Ascending aorta (tissue), 2 donors: ENCODE measurements at regions not wholly inside any gene's neighbourhood (a gene's known extent, or its start where the extent isn't known, plus 50 kb on each side); places are given as distances from the start of the nearest gene placed in this dataset.

Experiments
- DNase-seq, 2 donors: peaks; one replicate each; pipeline ENCODE4 v3.0.0-alpha.2; 2019; ENCODE audit warnings: low spot score in 2 of 2
- H3K27ac ChIP-seq, 2 donors: fragments of 200-600 bp; sonication (generic); one replicate each; pipeline ENCODE4 v1.5.1; 2016 to 2017; ENCODE audit warnings: mild to moderate bottlenecking in 1 of 2
- H3K27me3 ChIP-seq: fragments of 200-600 bp; sonication (generic); one replicate; pipeline ENCODE4 v1.5.1; 2017
- H3K36me3 ChIP-seq, 2 donors: fragments of 200-600 bp; sonication (generic); one replicate each; pipeline ENCODE4 v1.5.1; 2016
- H3K4me1 ChIP-seq, 2 donors: fragments of 200-600 bp; sonication (generic); one replicate each; pipeline ENCODE4 v1.5.1; 2016 to 2017; ENCODE audit warnings: mild to moderate bottlenecking in 1 of 2
- H3K4me3 ChIP-seq, 2 donors: fragments of 200-600 bp; sonication (generic); one replicate each; pipeline ENCODE4 v1.5.1; 2016 to 2017; ENCODE audit warnings: mild to moderate bottlenecking in 1 of 2
- H3K9me3 ChIP-seq, 2 donors: fragments of 200-600 bp; sonication (generic); one replicate each; pipeline ENCODE4 v1.5.1; 2016
- intact Hi-C: fragments of 100-400 bp; cut with DNase I; formaldehyde crosslinking; loops from one replicate; pipeline ENCODE4 v1.15.1; 2023
- TF ChIP-seq, protein P1 (sequence below), 3 experiments: fragments of 200-600 bp in 2 of 3; fragments of 450-650 bp in 1 of 3; sonication (generic) in 2 of 3; IDR thresholded peaks; one replicate each; pipeline ENCODE4 v1.5.1; 2016 to 2019; ENCODE audit warnings: antibody characterized with exemption in 3 of 3, mild to moderate bottlenecking in 1 of 3, moderate library complexity in 1 of 3

DNA sequence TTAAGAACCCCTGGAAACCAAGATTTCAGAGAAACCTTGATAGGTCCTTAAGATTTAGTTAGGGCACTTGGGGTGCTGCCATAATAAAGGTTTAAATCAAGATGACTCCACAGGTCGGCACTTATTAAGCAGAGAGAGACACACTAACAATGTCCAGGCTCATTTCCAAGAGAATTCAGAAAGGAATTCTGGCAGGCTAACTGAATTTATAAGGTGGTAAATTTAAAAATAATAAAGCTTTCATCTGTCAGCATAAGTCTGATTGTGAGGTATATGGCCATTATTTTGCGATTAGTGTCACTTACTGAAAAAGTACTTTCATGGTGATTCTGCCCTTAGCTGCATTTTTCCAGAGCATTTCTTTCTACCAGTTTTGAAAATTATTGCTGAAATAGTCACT, 472.7 kb downstream of the ARAP2 start:
- TF ChIP-seq, protein P1, sequence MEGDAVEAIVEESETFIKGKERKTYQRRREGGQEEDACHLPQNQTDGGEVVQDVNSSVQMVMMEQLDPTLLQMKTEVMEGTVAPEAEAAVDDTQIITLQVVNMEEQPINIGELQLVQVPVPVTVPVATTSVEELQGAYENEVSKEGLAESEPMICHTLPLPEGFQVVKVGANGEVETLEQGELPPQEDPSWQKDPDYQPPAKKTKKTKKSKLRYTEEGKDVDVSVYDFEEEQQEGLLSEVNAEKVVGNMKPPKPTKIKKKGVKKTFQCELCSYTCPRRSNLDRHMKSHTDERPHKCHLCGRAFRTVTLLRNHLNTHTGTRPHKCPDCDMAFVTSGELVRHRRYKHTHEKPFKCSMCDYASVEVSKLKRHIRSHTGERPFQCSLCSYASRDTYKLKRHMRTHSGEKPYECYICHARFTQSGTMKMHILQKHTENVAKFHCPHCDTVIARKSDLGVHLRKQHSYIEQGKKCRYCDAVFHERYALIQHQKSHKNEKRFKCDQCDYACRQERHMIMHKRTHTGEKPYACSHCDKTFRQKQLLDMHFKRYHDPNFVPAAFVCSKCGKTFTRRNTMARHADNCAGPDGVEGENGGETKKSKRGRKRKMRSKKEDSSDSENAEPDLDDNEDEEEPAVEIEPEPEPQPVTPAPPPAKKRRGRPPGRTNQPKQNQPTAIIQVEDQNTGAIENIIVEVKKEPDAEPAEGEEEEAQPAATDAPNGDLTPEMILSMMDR (IDR thresholded peaks at IDR 0.05), result no peak
- Histone ChIP-seq H3K27me3 (no peaks in the 10 kb centered on the region), H3K4me1 (no peaks in the 10 kb centered on the region), H3K4me3 (no peak overlapping the region), H3K27ac (no peak overlapping the region), H3K36me3 (no peaks in the 10 kb centered on the region), H3K9me3 (no peaks in the 10 kb centered on the region)
- intact Hi-C loops, result no loop called here
- no peak for DNase-seq

DNA sequence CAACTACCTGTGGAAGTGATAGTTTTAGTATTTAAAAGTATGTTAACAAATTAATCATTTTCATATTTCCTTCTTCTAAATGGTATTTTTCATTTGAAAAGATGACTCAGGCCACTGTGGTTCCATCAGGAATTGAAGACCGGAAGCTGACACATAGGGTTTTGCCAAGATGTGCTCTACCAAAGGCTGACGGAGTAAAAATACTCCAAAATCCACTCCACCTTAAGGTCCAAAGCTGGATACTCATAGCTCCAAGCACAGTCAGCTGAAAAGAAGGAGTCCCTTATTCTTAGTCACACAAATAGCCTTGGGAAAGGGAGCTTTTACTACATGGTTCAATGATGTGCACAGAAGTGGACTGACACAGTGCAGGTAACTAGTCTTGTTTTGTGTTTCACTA, 472.0 kb downstream of the ARAP2 start:
- Histone ChIP-seq H3K27me3 (no peaks in the 10 kb centered on the region), H3K36me3 (no peaks in the 10 kb centered on the region), H3K4me1 (no peaks in the 10 kb centered on the region), H3K9me3 (no peaks in the 10 kb centered on the region), H3K4me3 (no peak overlapping the region), H3K27ac (no peak overlapping the region)
- intact Hi-C loops, result no loop called here
- no peak for DNase-seq
- TF ChIP-seq, protein P1 (IDR thresholded peaks at IDR 0.05), result no peak

DNA sequence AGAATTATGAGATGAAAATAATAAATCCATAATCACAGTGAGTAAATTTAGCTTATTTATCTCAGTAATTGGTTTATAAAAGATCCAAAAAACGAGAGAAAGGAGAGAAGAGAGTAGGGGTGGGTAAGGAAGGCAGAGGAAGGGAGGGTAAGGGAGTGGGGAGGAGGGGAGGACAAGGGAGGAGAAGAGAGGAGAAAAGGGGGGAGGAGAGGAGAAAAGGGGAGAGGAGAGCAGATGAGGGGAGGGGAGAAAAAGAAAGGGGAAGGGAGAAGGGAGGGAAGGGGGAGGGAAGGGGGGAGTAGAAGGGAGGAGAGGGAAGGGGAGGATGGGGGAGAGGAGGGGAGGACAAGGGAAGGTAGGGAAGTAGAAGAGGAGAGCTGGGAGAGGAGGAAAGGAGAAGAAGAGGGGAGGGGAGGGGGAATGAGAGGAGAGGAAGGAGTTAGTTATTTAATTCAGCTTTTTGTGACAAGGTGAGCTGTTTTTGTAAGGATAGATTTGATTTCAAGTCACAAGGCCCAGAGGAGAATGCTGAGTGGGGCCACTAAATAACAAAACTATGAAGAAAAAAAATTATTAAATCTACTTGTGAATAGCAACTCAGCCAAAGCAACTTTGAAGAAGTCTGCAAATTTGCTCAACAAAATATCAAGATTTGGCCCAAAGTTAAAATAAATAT, 454.3 kb downstream of the ARAP2 start:
- Histone ChIP-seq H3K4me3 (no peak overlapping the region), H3K4me1 (no peaks in the 10 kb centered on the region), H3K36me3 (no peaks in the 10 kb centered on the region), H3K27me3 (no peaks in the 10 kb centered on the region), H3K9me3 (no peaks in the 10 kb centered on the region), H3K27ac (no peak overlapping the region)
- intact Hi-C loops, result no loop called here
- no peak for DNase-seq
- TF ChIP-seq, protein P1 (IDR thresholded peaks at IDR 0.05), result no peak

DNA sequence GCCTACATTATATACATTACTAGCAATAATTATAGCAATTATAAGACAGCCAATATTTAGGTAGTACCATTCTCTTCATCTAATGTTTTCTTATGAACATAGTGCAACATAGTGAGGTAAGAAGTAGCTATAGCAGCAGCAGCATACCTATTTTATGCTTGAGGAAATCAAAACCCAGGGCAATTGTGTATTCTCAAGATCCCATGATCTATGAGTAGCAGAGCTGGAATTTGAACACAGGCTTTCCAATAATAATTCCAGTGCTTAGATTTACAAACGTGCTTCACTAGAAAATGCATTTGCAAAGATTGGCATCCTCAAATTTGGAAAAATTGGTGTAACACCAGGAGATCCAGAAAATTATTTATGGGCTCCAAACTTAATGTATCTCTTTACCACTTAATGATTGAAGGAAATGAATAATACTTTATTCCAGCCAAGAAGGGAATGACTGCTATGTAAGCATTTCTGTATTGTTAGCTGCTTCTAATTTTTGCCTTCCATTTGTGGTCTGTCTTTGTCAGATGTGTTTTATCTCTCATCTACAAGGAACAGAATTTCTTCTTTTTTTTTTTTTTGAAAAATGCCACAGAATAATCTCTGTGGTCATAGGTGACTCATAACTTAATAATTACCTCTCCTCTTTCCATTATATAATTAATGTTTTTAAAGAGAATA, 451.1 kb downstream of the ARAP2 start:
- Histone ChIP-seq H3K4me3 (no peak overlapping the region), H3K9me3 (no peaks in the 10 kb centered on the region), H3K27ac (no peak overlapping the region), H3K36me3 (no peaks in the 10 kb centered on the region), H3K4me1 (no peaks in the 10 kb centered on the region), H3K27me3 (no peaks in the 10 kb centered on the region)
- intact Hi-C loops, result no loop called here
- TF ChIP-seq, protein P1 (IDR thresholded peaks at IDR 0.05), result no peak
- DNase-seq, result no peak

DNA sequence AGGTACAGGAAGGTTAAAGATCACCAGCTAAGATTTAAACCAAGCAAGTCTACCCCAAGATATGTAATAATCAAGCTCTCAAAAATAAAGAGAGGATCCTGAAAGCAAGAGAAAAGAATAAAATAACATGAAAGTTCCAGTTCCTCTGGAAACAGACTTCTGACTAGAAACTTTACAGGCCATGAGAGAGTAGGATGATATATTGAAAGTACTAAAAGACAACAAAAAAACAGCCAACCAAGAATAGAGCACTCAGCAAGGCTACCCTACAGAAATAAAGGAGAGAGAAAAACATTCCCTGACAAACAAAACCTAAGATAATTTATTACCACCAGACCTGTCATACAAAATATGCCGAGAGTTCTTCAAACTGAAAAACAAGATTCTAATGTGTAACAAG, 450.5 kb downstream of the ARAP2 start:
- H3K4me3 ChIP-seq, result no peak overlapping the region
- TF ChIP-seq, protein P1 (IDR thresholded peaks at IDR 0.05), result no peak
- no peak overlapping the region for H3K27ac ChIP-seq
- no peaks in the 10 kb centered on the region for H3K9me3 ChIP-seq
- no peaks in the 10 kb centered on the region for H3K27me3 ChIP-seq
- H3K36me3 ChIP-seq, result no peaks in the 10 kb centered on the region
- DNase-seq, result no peak
- intact Hi-C loops, result no loop called here
- H3K4me1 ChIP-seq, result no peaks in the 10 kb centered on the region
